H1 (cell line): ENCODE measurements at regions not wholly inside any gene's neighbourhood (a gene's known extent, or its start where the extent isn't known, plus 50 kb on each side); places are given as distances from the start of the nearest gene placed in this dataset.

Experiments used
- EGR1 ChIP-seq: IDR thresholded peaks from 2 replicates; pipeline ENCODE4 v1.6.1; 2011; ENCODE audit warnings: low read depth, low read length, borderline replicate concordance
- EZH2 ChIP-seq: fragments of 200-600 bp; sonication (generic); IDR thresholded peaks from 2 replicates; pipeline ENCODE4 v1.7.1; 2012; ENCODE audit warnings: low read depth, mild to moderate bottlenecking, moderate library complexity, low read length, inconsistent platforms; ENCODE audit not compliant: severe bottlenecking
- HDAC2 ChIP-seq, 2 experiments: fragments of 300-600 bp in 1 of 2; sonication (generic) in 1 of 2; IDR thresholded peaks; 2 replicates each; pipeline ENCODE4 v1.6.1; 2011 to 2012; ENCODE audit warnings: low read depth in 2 of 2, low read length in 2 of 2, mild to moderate bottlenecking in 2 of 2, moderate library complexity in 2 of 2, borderline replicate concordance in 1 of 2, inconsistent platforms in 1 of 2
- MAFK ChIP-seq: IDR thresholded peaks from 2 replicates; pipeline ENCODE4 v1.6.1; 2012; ENCODE audit warnings: low read depth, mild to moderate bottlenecking, improper control_type of control experiment, low read length
- RNF2 ChIP-seq: fragments of 200-900, 300-1000 bp; sonication (generic); IDR thresholded peaks from 2 replicates; pipeline ENCODE4 v1.7.1; 2016; ENCODE audit warnings: borderline replicate concordance, low read depth, mild to moderate bottlenecking, antibody characterized with exemption, low read length; ENCODE audit not compliant: poor library complexity, severe bottlenecking; ENCODE audit errors: missing control alignments
- TAF1 ChIP-seq: IDR thresholded peaks from 2 replicates; pipeline ENCODE4 v1.6.1; 2011; ENCODE audit warnings: mild to moderate bottlenecking, low read depth, low read length
- TEAD4 ChIP-seq: IDR thresholded peaks from 2 replicates; pipeline ENCODE4 v1.6.1; 2012; ENCODE audit warnings: low read depth, low read length, inconsistent platforms, mixed read lengths
- YY1 ChIP-seq: IDR thresholded peaks from 2 replicates; pipeline ENCODE4 v1.6.1; 2011; ENCODE audit warnings: low read depth, mild to moderate bottlenecking, low read length

DNA sequence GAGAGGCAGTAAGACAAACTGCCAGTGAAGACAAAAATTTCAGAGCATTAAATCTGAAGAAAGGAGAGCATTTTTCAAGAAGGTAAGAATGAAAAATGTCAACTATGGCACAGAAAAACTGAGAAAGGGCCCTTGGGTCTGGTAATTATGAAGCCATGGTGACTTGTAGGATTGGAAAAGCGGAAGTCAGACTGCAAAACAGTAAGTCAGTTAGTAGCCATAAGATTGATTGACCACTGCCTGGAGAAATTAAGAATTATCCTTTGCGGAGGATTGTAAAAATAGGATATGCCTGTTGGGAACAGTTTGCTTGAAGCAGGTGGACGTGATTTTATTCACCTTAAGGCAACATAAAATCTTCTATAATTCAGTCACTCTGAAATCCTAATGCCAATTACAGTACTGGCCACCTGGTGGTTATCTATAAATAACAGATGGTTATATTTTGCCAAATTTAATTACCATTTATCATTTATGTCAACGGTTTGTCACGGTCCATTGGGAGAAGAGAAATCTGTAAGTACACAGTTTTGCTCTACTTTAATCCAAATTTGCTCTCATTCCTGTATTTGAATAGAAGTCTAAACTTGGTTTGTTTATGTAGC, 127.1 kb upstream of the CNTN1 start (continued):
- TF ChIP-seq RNF2 (no peak), EGR1 (no peak), TAF1 (no peak), YY1 (no peak), MAFK (no peak), TEAD4 (no peak), EZH2 (no peak), HDAC2 (IDR thresholded peaks at IDR 0.05; ENCODE audit: borderline replicate concordance in 1 of 2, low read depth in 2 of 2, low read length in 2 of 2) (no peak)
